HCT116 (cell line): ENCODE measurements at regions not wholly inside any gene's neighbourhood (a gene's known extent, or its start where the extent isn't known, plus 50 kb on each side); places are given as distances from the start of the nearest gene placed in this dataset.

ENCODE experiments used
- ATAC-seq: fragments of 200-7000 bp; cut with Tn5 transposase; 2 replicates; pipeline ENCODE4 v1.9.1; 2020; ENCODE audit warnings: mild to moderate bottlenecking, moderate library complexity
- BruUV-seq: library from RNA; stranded (reverse); fragments of 400-500 nt; replicated peaks from 2 replicates; lab custom pipeline; 2021; lab: Mats Ljungman, UMichigan
- CTCF ChIA-PET: fragments of 300-600 bp; sonication (Branson Sonifier 250); formaldehyde crosslinking; loops from one replicate; lab custom pipeline; 2021; ENCODE audit warnings: antibody characterized with exemption; lab: Charles Lee
- POLR2A ChIA-PET: fragments of 300-600, 350-600 bp; sonication (Branson Sonifier 250); formaldehyde crosslinking; loops from one replicate; lab custom pipeline; 2021; ENCODE audit warnings: antibody characterized with exemption; lab: Charles Lee
- RAD21 ChIA-PET, 2 experiments: fragments of 300-600 bp; sonication (Branson Sonifier 250); formaldehyde crosslinking; loops; one replicate each; lab custom pipeline; 2023; ENCODE audit warnings: low total read pairs in 2 of 2; ENCODE audit not compliant: uncharacterized antibody in 2 of 2, unreplicated experiment in 2 of 2, low non-redundant PET in 1 of 2; lab: Charles Lee
- DNase-seq: peaks from one replicate; pipeline ENCODE4 v3.0.0-alpha.2; 2010; ENCODE audit warnings: low read depth, low spot score
- H2AFZ ChIP-seq: fragments of 200-600 bp; shearing (Covaris generic), sonication (generic); 2 replicates; pipeline ENCODE4 v1.6.1; 2017; ENCODE audit warnings: low read depth, mixed run types, mixed read lengths, antibody characterized with exemption, low read length; ENCODE audit not compliant: poor library complexity, severe bottlenecking
- H3K27ac ChIP-seq: 2 replicates; pipeline ENCODE4 v1.5.1; 2012; ENCODE audit warnings: low read depth, low read length
- H3K27me3 ChIP-seq: fragments of 200-600 bp; sonication (generic); 2 replicates; pipeline ENCODE4 v1.6.1; 2016; ENCODE audit warnings: mixed run types, low read length, mixed read lengths; ENCODE audit not compliant: insufficient read depth
- H3K36me3 ChIP-seq, 2 experiments: fragments of 200-500 bp in 1 of 2; fragments of 200-600 bp in 1 of 2; sonication (Bioruptor generic) in 1 of 2; sonication (generic) in 1 of 2; 2 replicates each; pipeline versions ENCODE4 v1.5.1 to v1.6.1; 2014 to 2016; ENCODE audit warnings: low read length in 2 of 2, inconsistent platforms in 1 of 2, mixed read lengths in 1 of 2, mixed run types in 1 of 2; ENCODE audit not compliant: insufficient read depth in 2 of 2, control insufficient read depth in 1 of 2
- H3K4me1 ChIP-seq, 2 experiments: fragments of 200-600 bp in 1 of 2; sonication (generic) in 1 of 2; 2 replicates each; pipeline versions ENCODE4 v1.5.1 to v1.6.1; 2012 to 2017; ENCODE audit warnings: low read length in 2 of 2, inconsistent platforms in 1 of 2, mild to moderate bottlenecking in 1 of 2, mixed read lengths in 1 of 2, mixed run types in 1 of 2, moderate library complexity in 1 of 2; ENCODE audit not compliant: insufficient read depth in 2 of 2, control insufficient read depth in 1 of 2
- H3K4me2 ChIP-seq: fragments of 200-600 bp; sonication (generic); 2 replicates; pipeline ENCODE4 v1.6.1; 2017; ENCODE audit warnings: mixed run types, low read length, mixed read lengths
- H3K4me3 ChIP-seq, 2 experiments: fragments of 200-600 bp in 1 of 2; sonication (generic) in 1 of 2; replicated peaks in 1 of 2; 2 replicates each; pipeline ENCODE4 v1.5.1; 2011 to 2016; ENCODE audit warnings: low read length in 2 of 2, control low read depth in 1 of 2, low read depth in 1 of 2, mild to moderate bottlenecking in 1 of 2, mixed read lengths in 1 of 2, mixed run types in 1 of 2
- H3K79me2 ChIP-seq: fragments of 200-600 bp; sonication (generic); 2 replicates; pipeline ENCODE4 v1.6.1; 2017; ENCODE audit warnings: mild to moderate bottlenecking, mixed run types, low read length, moderate library complexity, mixed read lengths; ENCODE audit not compliant: insufficient read depth
- H3K9ac ChIP-seq: fragments of 200-600 bp; sonication (generic); 2 replicates; pipeline ENCODE4 v1.6.1; 2016; ENCODE audit warnings: low read length, mixed read lengths
- H3K9me2 ChIP-seq: fragments of 200-600 bp; sonication (generic), shearing (Covaris generic); 2 replicates; pipeline ENCODE4 v1.6.1; 2017; ENCODE audit warnings: mixed run types, mild to moderate bottlenecking, moderate library complexity; ENCODE audit not compliant: insufficient read depth
- H3K9me3 ChIP-seq, 2 experiments: fragments of 200-500 bp in 1 of 2; fragments of 200-600 bp in 1 of 2; sonication (Bioruptor generic) in 1 of 2; sonication (generic) in 1 of 2; 2 replicates each; pipeline ENCODE4 v1.6.1; 2014 to 2017; ENCODE audit warnings: low read length in 2 of 2, mixed read lengths in 2 of 2, inconsistent platforms in 1 of 2, low read depth in 1 of 2, mild to moderate bottlenecking in 1 of 2, mixed run types in 1 of 2, moderate library complexity in 1 of 2; ENCODE audit not compliant: control insufficient read depth in 1 of 2, insufficient read depth in 1 of 2
- H4K20me1 ChIP-seq: fragments of 200-600 bp; sonication (generic), shearing (Covaris generic); 2 replicates; pipeline ENCODE4 v1.6.1; 2017; ENCODE audit warnings: mixed run types, mild to moderate bottlenecking, moderate library complexity; ENCODE audit not compliant: insufficient read depth
- ATF3 ChIP-seq: IDR thresholded peaks from 2 replicates; pipeline ENCODE4 v1.6.1; 2012
- FOSL1 ChIP-seq: IDR thresholded peaks from 2 replicates; pipeline ENCODE4 v1.6.1; 2012; ENCODE audit warnings: low read depth
- SIN3A ChIP-seq: IDR thresholded peaks from 2 replicates; pipeline ENCODE4 v1.6.1; 2012; ENCODE audit warnings: low read depth
- SP1 ChIP-seq: IDR thresholded peaks from 2 replicates; pipeline ENCODE4 v1.6.1; 2012; ENCODE audit warnings: low read depth
- SRF ChIP-seq: IDR thresholded peaks from 2 replicates; pipeline ENCODE4 v1.6.1; 2012; ENCODE audit warnings: low read depth
- TCF7L2 ChIP-seq: IDR thresholded peaks from 2 replicates; pipeline ENCODE4 v1.7.0; 2011; ENCODE audit warnings: borderline replicate concordance, inconsistent platforms; ENCODE audit not compliant: insufficient read depth, insufficient read length; ENCODE audit errors: extremely low read depth
- ZBTB33 ChIP-seq: IDR thresholded peaks from 2 replicates; pipeline ENCODE4 v1.6.1; 2011; ENCODE audit warnings: mild to moderate bottlenecking, low read length, moderate library complexity; ENCODE audit not compliant: insufficient replicate concordance; ENCODE audit errors: extremely low read depth
- ZNF274 ChIP-seq: fragments of 200-500 bp; sonication (Bioruptor generic); IDR thresholded peaks from 2 replicates; pipeline ENCODE4 v1.6.1; 2014; ENCODE audit warnings: mild to moderate bottlenecking, low read depth, low read length, inconsistent platforms
- intact Hi-C: fragments of 100-400 bp; cut with micrococcal nuclease; formaldehyde crosslinking; loops from 2 replicates; pipeline ENCODE4 v1.10.0; 2022

- RAD21 ChIA-PET: no interaction called here
- H3K9me2 ChIP-seq: no peaks in the 10 kb centered on the region
- no peaks in the 10 kb centered on the region for H3K79me2 ChIP-seq
- H3K27ac ChIP-seq: no peak overlapping the region
- no peaks in the 10 kb centered on the region for H3K9me3 ChIP-seq
- H3K27me3 ChIP-seq: no peaks in the 10 kb centered on the region; the same call in 1 of the 2 replicates
- no peak overlapping the region for H3K9ac ChIP-seq
- no peaks in the 10 kb centered on the region for H4K20me1 ChIP-seq
- ATAC-seq: no peak
- no peaks in the 10 kb centered on the region for H3K36me3 ChIP-seq
- no peak overlapping the region for H3K4me2 ChIP-seq
- intact Hi-C loops: no loop called here
- no TSS peak for BruUV-seq
- CTCF ChIA-PET: no interaction called here
- POLR2A ChIA-PET: no interaction called here
- no peak for TF ChIP-seq SIN3A
- TF ChIP-seq SP1: no peak
- no peak for TF ChIP-seq SRF
- no peak for TF ChIP-seq ATF3
- no peak for TF ChIP-seq FOSL1
- TF ChIP-seq ZNF274: no peak
- TF ChIP-seq ZBTB33: no peak
- TF ChIP-seq TCF7L2: no peak
- TF ChIP-seq, all 23 proteins: peak for 0
- no peak for DNase-seq
- H3K4me1 ChIP-seq: peaks cover 0 to 11% of the 10 kb centered on the region in 2 experiments; a peak in 2 of 4 replicates
- H2AFZ ChIP-seq: no peak overlapping the region
- H3K4me3 ChIP-seq: no peak overlapping the region
Observed at GRCh38 chr13:111900390-111901131, 166.4 kb upstream of the SOX1 start.
